Epithelial cell of proximal tubule (primary cell): ENCODE measurements at regions not wholly inside any gene's neighbourhood (a gene's known extent, or its start where the extent isn't known, plus 50 kb on each side); places are given as distances from the start of the nearest gene placed in this dataset.

ENCODE experiments used
- DNase-seq: peaks from one replicate; pipeline ENCODE4 v3.0.0-alpha.2; 2011; ENCODE audit warnings: low read depth
- H3K4me3 ChIP-seq: 2 replicates; pipeline ENCODE4 v1.5.1; 2011; ENCODE audit warnings: low read depth, mild to moderate bottlenecking, low read length
- CTCF ChIP-seq: conservative IDR thresholded peaks from 2 replicates; pipeline ENCODE4 v1.5.1; 2012; ENCODE audit warnings: low read depth, mild to moderate bottlenecking, low read length

DNA sequence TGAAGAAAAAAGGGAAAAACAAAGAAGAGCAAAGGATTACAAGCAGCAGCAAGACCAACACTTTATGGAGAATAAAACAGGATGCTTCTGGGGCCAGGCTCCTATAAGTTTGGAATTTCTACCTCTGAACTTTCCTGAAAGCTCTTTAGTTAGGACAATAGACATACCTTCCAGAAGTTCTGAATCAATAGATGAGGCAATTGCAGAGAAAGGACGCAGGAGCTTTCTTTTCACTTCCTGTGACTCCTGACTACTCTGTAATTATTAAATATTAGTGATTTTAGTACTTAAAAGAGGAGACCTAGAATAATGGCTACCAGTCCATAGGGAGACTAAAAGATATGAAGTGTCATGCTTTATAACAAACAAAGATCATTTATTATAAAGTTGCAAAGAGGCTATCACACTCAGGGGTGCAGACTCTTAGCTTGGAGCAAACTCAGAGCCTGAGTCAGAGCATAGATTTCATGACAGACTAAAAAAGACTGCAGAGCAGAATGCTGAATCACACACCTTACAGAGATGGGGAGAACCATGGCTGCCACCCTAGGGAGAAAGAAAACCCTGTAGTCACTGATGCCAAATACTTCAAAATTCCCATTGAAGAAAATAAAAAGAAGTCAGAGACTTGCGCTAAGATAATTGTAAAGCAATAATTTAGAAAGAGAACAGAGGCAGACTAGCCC is 52.5 kb upstream of the FAM136A start:
- DNase-seq = no peak
- H3K4me3 ChIP-seq = no peak overlapping the region
- no peak for TF ChIP-seq CTCF
